ENCODE measurements at regions not wholly inside any gene's neighbourhood (a gene's known extent, or its start where the extent isn't known, plus 50 kb on each side); places are given as distances from the start of the nearest gene placed in this dataset.
A peak's percentile ranks its signal among the peaks of the same experiment; 100 is the strongest.
"Not testable (repeated sequence)": the region's sequence is repeated elsewhere in the genome, so short reads cannot be mapped to it uniquely, and the experiment has no call there.

DNA sequence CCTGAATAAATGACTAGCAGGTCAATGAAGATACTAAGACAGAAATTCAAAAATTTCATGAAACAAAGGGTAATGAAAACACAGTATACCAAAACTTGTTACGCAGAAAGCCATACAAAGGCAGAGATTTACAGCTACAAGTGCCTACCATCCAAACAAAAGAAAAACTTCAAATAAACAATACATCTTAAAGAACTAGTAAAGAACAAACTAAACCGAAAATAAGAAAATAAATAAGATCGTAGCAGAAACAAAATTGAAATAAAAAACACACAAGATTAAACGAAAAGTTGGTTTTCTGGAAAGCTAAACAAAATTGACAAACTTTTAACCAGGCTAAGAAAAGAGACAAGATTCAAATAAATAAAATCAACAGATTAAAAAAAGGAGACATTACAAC is 51.5 kb downstream of the VPREB1 start:
- not testable (repeated sequence) for DNase-seq

DNA sequence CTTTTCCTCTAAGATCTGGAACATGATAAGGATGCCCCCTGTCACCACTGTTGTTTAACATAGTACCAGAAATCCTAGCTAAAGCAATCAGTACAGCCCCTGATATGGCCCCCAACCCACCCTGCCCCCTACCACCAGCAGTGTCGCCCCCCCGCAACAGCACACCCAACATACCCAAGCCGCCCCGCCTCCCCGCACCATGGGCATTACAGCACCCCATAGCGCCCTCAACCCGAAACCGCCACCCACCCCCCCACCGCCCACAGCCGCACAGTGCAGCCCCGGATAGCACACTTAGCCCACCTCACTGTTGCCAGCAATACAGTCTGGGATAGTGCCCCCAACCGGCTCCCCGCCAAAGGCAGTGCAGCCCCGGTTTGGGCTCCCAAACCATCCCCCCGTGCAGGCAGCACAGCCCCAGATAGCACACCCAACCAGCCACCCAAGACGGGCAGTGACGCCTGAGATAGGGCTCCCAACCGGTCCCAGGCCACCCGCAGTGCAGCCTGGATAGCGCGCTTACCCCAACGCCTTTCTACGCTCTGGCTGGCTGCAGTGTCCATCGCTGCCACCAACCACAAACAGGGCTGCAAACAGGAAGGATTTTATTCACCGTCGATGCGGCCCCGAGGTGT is 52.7 kb downstream of the VPREB1 start:
- not testable (repeated sequence) for DNase-seq

GRCh38 chr22:22297794-22298653 is 53.4 kb downstream of the VPREB1 start:
- peak; percentile 85 for DNase-seq

- not testable (repeated sequence) for DNase-seq
These were observed 54.0 kb downstream of the VPREB1 start for GRCh38 chr22:22298654-22299009.

GRCh38 chr22:22300511-22300910 is 55.9 kb downstream of the VPREB1 start:
- not testable (repeated sequence) for DNase-seq

DNA sequence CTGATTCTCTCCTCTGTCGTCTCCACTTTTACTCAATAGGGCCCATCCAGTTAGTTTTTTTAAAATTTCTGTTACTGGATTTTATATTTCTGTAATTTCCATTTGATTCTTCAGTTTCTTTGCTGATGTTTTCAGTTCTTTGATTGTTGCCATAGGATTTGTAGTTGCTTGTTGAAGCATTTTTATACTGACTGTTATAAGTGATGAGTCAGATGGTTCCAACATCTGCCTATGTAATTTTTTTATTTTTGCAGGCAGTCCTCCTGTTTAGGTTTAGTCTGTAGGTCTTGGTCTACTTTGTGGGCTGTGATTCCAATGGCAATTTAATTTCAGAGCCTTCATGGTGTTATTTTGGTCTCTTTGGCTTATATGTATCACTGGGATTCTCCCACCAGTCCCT is 56.4 kb downstream of the VPREB1 start:
- not testable (repeated sequence) for DNase-seq

DNA sequence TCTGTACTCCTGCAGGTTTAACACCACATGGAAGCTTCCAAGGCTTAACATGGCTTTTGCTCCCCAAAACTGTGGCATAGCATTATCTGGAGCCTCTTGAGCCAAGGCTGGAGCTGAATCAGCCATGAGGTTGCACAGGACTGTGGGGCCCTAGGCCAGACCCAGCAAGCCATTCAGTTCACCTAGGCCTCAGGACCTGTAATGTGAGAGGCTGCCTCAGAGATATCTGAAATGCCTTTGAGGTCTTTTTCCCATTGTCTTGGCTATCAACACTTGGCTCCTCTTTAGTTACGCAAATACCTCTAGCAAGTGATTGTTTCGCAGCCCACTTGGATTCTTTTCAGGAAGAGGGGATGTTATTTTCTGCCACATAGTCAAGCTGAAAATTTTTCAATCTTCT is 72.0 kb downstream of the VPREB1 start:
- no peak for DNase-seq

DNA sequence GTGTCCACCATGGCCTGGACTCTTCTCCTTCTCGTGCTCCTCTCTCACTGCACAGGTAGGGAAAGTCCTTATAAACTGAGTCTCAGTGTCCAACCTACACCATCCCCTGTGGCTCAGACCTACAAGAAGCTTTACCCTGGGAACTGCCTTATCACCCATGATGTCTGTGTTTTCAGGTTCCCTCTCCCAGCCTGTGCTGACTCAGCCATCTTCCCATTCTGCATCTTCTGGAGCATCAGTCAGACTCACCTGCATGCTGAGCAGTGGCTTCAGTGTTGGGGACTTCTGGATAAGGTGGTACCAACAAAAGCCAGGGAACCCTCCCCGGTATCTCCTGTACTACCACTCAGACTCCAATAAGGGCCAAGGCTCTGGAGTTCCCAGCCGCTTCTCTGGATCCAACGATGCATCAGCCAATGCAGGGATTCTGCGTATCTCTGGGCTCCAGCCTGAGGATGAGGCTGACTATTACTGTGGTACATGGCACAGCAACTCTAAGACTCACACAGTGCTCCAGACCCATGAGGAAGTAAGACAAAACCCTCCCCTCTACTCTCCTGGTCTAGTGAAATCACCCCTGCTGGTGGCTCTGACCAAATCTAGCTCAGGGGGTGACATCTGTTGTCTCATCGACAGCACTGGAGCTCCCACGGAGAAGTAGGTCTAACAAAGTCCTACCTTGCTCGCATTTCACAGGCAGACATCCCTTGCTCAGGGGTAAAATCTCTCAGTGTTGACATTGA is 74.3 kb downstream of the VPREB1 start:
- DNase-seq: no peak

DNA sequence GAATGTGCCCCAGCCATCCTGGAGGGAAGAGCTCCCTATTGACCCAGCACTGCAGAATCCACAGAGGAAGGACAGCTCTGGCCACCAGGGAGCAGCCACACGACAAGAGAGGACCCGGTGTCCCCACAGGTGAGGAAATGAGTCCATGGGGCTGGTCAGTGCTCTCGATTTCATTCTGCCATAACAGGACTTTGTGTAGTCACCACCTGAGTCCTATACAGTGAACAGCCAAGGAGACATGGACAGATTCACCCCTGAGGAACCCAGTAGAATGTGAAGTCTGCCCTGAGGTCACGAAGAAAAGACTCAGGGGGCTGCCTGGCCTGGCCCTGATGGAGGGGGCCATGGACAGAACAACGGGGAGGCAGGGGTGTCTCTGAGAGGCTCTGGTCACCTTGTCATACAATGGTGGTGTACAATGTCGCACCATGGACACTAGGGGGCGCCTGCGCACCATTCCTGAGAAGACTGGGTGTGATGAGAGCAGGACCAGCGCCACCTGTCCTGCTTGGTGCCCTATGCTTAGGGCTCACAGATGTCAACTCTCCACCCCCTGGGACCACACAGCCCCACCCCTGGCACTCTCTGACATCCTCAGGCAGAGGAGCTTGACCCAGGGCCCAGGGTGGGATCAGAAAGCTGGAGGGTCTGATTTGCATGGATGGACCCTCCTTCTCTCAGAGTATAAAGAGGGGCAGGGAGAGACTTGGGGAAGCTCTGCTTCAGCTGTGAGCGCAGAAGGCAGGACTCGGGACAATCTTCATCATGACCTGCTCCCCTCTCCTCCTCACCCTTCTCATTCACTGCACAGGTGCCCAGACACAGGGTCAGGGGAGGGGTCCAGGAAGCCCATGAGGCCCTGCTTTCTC is 77.4 kb downstream of the VPREB1 start:
- DNase-seq: peak; percentile 65

GRCh38 chr22:22322792-22323191 is 78.2 kb downstream of the VPREB1 start:
- DNase-seq: no peak

DNA sequence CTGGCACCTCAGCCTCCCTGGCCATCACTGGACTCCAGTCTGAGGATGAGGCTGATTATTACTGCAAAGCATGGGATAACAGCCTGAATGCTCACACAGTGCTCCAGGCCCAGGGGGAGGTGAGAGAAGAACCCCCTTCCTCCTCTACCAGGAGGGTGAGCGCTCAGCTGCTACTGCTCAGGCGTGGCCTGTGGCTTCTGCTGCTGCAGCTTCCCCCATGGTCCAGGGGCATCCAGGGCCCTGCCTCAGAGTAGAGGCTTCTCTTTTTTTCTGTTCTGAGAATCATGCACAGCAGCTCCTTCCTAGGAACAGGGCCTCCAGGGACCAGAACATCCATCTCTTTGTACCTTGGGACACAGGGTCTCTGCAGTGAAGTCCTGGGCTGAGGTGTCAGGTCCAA is 83.1 kb downstream of the VPREB1 start:
- no peak for DNase-seq

GRCh38 chr22:22329792-22330191 is 85.2 kb downstream of the VPREB1 start:
- no peak for DNase-seq

GRCh38 chr22:22335640-22336039 is 91.1 kb downstream of the VPREB1 start:
- not testable (repeated sequence) for DNase-seq

GRCh38 chr22:22336333-22336732 is 91.7 kb downstream of the VPREB1 start:
- not testable (repeated sequence) for DNase-seq

DNA sequence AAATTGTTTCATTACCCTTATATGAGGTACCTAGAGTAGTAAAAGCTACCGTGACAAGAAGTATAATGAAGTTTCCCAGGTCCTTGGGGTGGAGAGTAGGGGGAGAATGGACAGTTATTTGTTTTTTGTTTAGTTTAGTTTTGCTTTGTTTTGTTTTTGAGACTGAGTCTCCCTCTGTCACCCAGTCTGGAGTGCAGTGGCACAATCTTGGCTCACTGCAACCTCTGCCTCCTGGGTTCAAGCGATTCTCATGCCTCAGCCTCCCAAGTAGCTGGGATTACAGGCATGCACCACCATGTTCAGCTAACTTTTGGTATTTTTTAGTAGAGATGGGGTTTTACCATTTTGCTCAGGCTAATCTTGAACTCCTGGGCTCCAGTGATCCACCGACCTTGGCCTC is 94.2 kb downstream of the VPREB1 start:
- DNase-seq: not testable (repeated sequence)

GRCh38 chr22:22341736-22342135 is 97.2 kb downstream of the VPREB1 start:
- no peak for DNase-seq

GRCh38 chr22:22342697-22343580 is 98.4 kb downstream of the VPREB1 start:
- DNase-seq: peak; percentile 27

DNA sequence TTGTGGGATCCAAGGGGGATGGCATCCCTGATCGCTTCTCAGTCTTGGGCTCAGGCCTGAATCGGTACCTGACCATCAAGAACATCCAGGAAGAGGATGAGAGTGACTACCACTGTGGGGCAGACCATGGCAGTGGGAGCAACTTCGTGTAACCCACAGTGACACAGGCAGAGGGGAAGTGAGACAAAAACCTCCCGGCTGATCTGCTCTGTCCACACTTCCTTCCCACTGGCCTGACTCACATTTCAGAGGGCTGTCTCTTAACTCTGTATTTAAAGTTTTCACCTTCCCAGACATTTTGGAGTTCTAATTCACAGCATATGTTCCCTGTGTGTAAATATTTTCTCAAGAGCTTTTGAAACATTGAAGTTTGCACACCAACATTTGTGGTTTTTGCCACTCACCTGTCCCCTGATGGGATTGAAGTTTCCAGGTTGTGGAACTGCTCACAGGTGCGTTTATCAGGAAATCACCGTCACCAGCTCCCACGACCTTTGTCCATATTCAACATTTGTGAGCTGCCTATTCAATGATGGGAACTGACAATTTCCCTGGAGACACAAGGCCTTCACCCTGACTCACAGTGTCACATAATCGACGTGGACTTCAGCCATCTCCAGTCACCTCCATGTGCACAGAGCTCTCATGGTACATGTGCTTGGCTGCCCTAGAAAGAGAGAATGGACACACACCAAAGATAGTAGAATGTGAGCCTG is 99.2 kb downstream of the VPREB1 start:
- no peak for DNase-seq

- DNase-seq: no peak
These were observed 99.8 kb downstream of the VPREB1 start for GRCh38 chr22:22344430-22344829.

DNA sequence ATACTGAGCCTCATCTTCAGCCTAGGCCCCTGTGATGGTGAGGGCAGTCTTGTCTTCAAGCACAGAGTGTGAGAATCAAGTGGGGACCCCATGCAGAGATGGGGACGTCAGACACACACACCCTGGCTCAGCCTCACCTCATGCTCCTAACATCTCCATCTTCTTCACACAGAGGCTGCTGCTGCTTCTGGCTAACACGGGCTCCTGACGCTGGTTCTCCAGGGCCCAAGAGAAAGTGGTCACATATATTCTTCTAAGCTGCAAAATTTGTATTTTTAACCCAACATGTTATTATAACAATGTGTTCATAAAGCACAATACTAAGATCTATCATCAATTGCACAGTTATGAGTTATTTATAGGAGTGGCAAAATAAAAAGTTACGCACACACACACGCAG is 101.2 kb downstream of the VPREB1 start:
- no peak for DNase-seq

Data from retina (tissue), 1 donor.